Embryonic facial prominence (tissue), 1 donor: ENCODE measurements at regions not wholly inside any gene's neighbourhood (a gene's known extent, or its start where the extent isn't known, plus 50 kb on each side); places are given as distances from the start of the nearest gene placed in this dataset.

Experiments
- DNase-seq: peaks from one replicate; pipeline ENCODE4 v3.0.0-alpha.2; 2016; ENCODE audit errors: extremely low spot score

- no peak for DNase-seq
Measured at GRCh38 chr1:8115031-8115768, 89.1 kb upstream of the ERRFI1 start.

GRCh38 chr1:8113262-8114220 lies 87.4 kb upstream of the ERRFI1 start:
- peak; percentile 29 for DNase-seq

GRCh38 chr1:8112611-8113261 lies 86.6 kb upstream of the ERRFI1 start:
- peak; percentile 53 for DNase-seq

- DNase-seq = no peak
Measured at GRCh38 chr1:8111560-8111959, 85.5 kb upstream of the ERRFI1 start.

GRCh38 chr1:8109216-8109615 lies 83.1 kb upstream of the ERRFI1 start:
- DNase-seq = no peak

- no peak for DNase-seq
Measured at GRCh38 chr1:8107897-8108296, 81.8 kb upstream of the ERRFI1 start.

- DNase-seq = no peak
Measured at GRCh38 chr1:8104278-8105236, 78.4 kb upstream of the ERRFI1 start.

- no peak for DNase-seq
Measured at GRCh38 chr1:8097908-8098307, 71.8 kb upstream of the ERRFI1 start.

GRCh38 chr1:8097077-8097799 lies 71.1 kb upstream of the ERRFI1 start:
- no peak for DNase-seq

GRCh38 chr1:8096105-8097011 lies 70.2 kb upstream of the ERRFI1 start:
- no peak for DNase-seq

- no peak for DNase-seq
Measured at GRCh38 chr1:8095584-8095983, 69.5 kb upstream of the ERRFI1 start.

- no peak for DNase-seq
Measured at GRCh38 chr1:8094481-8095241, 68.6 kb upstream of the ERRFI1 start.

GRCh38 chr1:8093221-8093980 lies 67.3 kb upstream of the ERRFI1 start:
- DNase-seq = no peak

GRCh38 chr1:8092657-8093056 lies 66.5 kb upstream of the ERRFI1 start:
- DNase-seq = no peak

GRCh38 chr1:8091691-8092090 lies 65.6 kb upstream of the ERRFI1 start:
- DNase-seq = no peak

- DNase-seq = peak; percentile 14
Measured at GRCh38 chr1:8090241-8090702, 64.2 kb upstream of the ERRFI1 start.

GRCh38 chr1:8089535-8090228 lies 63.6 kb upstream of the ERRFI1 start:
- no peak for DNase-seq
